KOPT-K1 (cell line): ENCODE measurements at regions not wholly inside any gene's neighbourhood (a gene's known extent, or its start where the extent isn't known, plus 50 kb on each side); places are given as distances from the start of the nearest gene placed in this dataset.

Source experiments
- H3K27ac ChIP-seq: fragments of 200-600 bp; sonication (generic); 2 replicates; pipeline ENCODE4 v1.5.1; 2016; ENCODE audit warnings: antibody characterized with exemption, mild to moderate bottlenecking, low read depth, low read length; ENCODE audit not compliant: poor library complexity, severe bottlenecking
- H3K36me3 ChIP-seq: fragments of 200-600 bp; sonication (generic); 2 replicates; pipeline ENCODE4 v1.5.1; 2017; ENCODE audit warnings: antibody characterized with exemption, mild to moderate bottlenecking, low read length, moderate library complexity; ENCODE audit not compliant: insufficient read depth
- H3K9me3 ChIP-seq: fragments of 200-600 bp; sonication (generic); 2 replicates; pipeline ENCODE4 v1.5.1; 2017; ENCODE audit warnings: antibody characterized with exemption, low read length, mild to moderate bottlenecking; ENCODE audit not compliant: insufficient read depth, poor library complexity, severe bottlenecking

DNA sequence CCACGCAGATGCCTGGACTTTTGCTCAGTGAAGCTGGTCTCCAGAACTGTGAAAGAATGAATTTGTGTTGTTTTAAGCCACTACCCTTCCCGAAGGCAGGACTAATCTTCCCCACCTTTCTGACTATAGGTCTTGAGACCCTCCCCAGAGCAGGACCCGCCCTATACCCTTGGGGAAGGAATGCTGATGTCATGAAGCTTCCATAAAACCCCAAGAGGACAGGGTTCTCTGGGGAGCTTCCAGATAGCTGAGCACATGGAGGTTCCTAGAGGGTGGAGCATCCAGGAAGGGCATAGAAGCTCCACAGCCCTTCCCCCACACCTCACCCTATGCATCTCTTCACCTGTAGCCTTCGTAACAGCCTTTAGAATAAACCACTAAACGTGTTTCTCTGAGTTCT, 287.8 kb downstream of the SOX9 start:
- Histone ChIP-seq H3K9me3 (no peaks in the 10 kb centered on the region), H3K36me3 (no peaks in the 10 kb centered on the region), H3K27ac (no peak overlapping the region)

- no peaks in the 10 kb centered on the region for H3K36me3 ChIP-seq
- H3K9me3 ChIP-seq, result no peaks in the 10 kb centered on the region
- no peak overlapping the region for H3K27ac ChIP-seq
These were observed 288.7 kb downstream of the SOX9 start for GRCh38 chr17:72409405-72410002.

DNA sequence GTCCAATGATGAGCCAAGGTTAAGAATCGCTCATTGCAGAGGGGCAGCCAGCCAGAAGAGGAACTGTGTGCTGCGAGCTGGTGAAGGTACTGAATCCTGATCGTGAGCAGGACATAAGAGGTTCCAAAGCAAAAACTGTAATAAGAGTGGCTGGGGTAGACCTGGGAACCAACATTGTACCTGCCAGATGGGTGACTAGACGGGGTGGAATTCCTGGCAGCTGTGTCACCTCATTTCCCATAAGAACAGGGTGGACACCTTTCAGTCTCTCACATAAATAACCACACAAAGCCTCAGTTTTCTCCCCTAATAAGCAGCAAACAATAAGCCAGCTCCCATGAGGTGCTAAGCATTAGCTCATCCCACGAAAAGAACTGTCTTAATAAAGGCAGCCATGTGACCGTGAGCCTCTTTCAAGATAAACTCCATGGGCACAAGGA, 290.3 kb downstream of the SOX9 start:
- Histone ChIP-seq H3K9me3 (peaks cover 6% of the 10 kb centered on the region), H3K27ac (no peak overlapping the region), H3K36me3 (no peaks in the 10 kb centered on the region)

GRCh38 chr17:72412650-72413076, 291.8 kb downstream of the SOX9 start:
- Histone ChIP-seq H3K9me3 (peaks cover 14% of the 10 kb centered on the region), H3K27ac (no peak overlapping the region)

DNA sequence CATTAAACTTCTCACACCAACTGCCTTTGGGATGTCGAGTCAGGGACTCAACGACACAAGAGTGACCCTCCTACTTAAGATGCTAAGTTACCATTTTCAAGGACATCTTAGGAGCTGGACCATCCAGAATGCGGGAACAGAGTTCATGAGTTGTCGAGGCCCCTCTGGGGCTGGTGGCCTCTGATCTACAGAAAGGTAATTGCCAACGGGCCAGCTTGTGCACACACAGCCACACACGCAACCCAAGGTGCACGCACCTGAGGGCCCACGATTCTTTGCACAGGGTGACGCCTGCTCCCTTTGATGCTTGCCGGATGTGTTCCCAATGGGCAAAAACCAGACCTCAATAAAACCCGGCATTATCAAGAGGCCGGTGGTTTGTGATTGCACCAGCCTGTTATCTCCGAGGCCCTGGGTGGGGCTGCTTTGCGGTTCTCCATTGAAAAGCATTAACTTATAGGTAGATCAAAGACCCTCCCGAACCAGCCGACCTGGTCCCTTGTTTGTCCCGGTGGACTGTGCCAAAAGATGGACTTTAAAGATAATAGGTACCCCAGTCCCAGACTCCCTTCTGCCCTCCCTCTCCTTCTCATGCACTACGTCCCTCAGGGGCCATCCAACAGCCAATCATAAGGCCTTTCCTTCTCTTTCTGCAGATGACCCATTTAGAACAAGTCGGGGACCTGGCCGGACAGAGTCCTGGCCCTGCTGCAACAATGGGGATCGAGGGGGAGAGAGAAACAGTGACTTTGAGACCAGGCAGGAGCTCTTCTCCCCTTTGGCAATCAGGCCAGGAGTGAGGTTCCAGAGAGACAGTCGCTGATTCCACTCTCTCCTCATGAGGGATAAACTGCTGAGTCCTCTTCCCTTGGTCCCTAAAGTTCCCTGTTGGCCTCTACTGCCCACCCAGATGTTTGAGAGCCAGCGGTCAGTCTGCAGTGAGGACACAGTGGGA, 292.5 kb downstream of the SOX9 start:
- Histone ChIP-seq H3K36me3 (no peaks in the 10 kb centered on the region), H3K9me3 (peaks cover 21% of the 10 kb centered on the region), H3K27ac (no peak overlapping the region)

More at GRCh38 chr17:72412650-72413076, 291.8 kb downstream of the SOX9 start:
- no peaks in the 10 kb centered on the region for H3K36me3 ChIP-seq

- Histone ChIP-seq H3K9me3 (peaks cover 26% of the 10 kb centered on the region), H3K27ac (no peak overlapping the region), H3K36me3 (no peaks in the 10 kb centered on the region)
These were observed 293.2 kb downstream of the SOX9 start for GRCh38 chr17:72414032-72414396.

DNA sequence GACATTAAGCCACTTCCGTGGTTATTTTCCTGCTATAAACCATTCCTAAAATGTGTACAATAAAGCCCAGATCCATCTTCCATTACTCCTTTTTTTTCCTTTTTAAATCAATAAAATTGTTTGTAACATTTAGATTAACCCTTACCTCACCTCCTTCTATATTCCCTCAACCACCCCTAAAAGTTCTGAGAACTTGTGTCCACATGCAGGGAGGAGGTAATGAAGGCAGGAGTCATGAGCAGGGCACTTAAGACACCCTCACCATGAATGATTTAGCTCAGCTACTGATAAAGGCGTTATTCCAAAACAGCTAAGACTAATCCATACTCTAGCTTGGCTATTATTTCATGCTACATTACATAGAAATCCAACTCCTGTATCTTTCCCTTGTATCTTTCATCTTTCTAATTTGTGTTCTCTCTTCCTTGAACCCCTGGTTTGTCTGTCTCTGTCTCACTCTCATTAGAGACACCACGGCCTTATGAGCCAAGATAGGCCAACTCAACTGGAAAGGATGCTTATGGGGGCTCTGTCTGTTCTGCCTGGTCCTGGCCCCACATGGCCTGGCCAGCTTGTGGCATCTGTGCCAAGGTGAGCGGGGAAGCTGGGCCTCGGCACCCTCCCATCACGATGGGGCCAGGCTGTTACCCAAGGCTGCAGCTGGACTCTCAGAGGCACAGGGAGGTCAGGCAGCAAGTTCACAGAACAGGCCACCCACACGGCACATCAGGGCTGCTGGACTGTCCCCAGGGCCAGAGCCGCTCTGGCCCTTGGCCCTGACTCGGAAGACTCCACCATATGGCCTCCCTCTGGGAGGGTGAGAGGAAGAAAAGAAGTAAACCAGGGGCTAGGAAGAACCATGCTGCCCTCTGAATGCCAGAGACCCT, 294.4 kb downstream of the SOX9 start:
- H3K9me3 ChIP-seq, result peaks cover 26% of the 10 kb centered on the region
- H3K27ac ChIP-seq, result no peak overlapping the region
- no peaks in the 10 kb centered on the region for H3K36me3 ChIP-seq

GRCh38 chr17:72416054-72416675, 295.3 kb downstream of the SOX9 start:
- H3K36me3 ChIP-seq, result no peaks in the 10 kb centered on the region
- no peak overlapping the region for H3K27ac ChIP-seq
- peaks cover 26% of the 10 kb centered on the region for H3K9me3 ChIP-seq

DNA sequence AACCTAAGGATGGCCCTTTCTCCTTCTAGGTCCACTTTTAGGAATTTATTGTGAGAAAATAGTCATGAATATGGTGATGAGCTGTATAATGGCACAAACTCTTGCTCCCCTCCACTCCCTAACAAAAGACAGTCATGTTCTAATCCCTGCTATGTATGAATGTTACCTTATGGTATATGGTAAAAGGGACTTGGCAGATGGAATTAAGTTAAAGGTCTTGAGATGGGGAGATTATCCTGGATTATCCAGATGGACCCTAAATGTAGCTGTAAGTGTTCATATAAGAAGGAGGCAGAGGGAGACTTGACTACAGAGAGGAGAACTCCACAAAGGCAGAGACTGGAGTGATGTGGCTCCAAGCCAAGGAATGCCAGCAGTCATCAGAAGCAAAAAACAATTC, 296.1 kb downstream of the SOX9 start:
- H3K27ac ChIP-seq, result no peak overlapping the region
- H3K9me3 ChIP-seq, result peaks cover 26% of the 10 kb centered on the region
- H3K36me3 ChIP-seq, result no peaks in the 10 kb centered on the region

DNA sequence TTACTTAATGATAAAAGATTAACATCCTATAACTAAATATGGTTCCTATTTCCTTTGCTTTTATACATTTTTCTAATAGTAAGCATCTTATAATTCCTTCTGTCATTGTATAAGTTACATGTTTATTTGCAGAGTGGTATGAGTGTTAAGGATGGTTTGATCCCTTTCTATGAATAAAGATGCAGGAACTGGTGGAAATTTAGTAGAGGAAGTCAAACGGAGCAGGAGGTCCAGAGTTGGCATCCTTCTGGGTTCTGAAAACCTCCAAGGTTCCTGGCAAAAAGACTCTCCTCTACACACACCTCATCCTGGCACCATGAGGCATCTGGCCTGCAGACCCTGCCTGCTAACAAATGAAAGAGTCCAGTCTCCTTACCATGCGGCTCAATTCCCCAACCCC, 296.8 kb downstream of the SOX9 start:
- H3K36me3 ChIP-seq, result no peaks in the 10 kb centered on the region
- H3K27ac ChIP-seq, result no peak overlapping the region
- H3K9me3 ChIP-seq, result peaks cover 26% of the 10 kb centered on the region

DNA sequence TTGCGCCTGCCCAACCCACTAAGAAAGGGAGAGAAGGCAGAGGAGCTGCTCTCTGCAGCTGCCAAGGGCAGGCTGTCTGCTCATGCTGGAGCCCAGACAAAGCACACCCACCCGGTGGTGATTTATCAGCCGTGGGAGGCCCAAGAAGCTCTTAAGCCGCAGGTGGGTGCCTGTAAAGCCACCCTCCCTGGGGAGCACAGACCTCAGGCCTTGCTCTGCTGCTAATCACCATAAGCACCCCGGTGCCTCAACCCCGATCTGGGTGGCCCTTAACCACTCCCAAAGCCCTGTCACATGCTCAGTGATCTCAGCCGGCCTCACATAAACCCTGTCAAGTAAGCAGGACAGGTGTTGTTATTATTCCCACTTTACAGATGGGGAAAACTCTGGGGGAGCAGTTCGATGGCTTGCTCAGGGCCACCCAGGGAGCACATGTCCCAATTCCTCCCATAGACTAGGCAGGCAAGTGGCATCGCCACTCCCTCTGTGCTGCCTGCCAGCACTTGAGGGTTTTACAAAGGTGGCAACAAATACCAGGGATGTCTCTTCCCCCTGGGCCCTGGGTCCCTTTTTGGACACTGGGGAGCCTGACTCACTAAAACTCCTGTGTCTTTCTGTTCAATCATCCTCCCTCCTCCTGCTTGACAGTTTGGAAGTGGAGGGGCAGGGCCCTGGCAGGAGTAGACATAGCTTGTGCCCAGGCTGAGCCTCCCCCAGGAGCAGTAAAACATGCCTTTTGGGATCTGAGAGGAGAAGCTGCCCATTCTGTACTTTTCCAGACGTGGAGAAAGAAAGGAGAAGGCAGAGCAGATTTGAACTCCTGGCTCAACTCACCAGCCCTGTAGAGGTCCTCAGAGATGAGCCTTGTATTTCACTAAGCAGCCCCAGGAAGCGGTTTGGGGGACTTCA, 299.3 kb downstream of the SOX9 start:
- H3K27ac ChIP-seq, result no peak overlapping the region
- no peaks in the 10 kb centered on the region for H3K36me3 ChIP-seq
- H3K9me3 ChIP-seq, result peaks cover 26% of the 10 kb centered on the region

DNA sequence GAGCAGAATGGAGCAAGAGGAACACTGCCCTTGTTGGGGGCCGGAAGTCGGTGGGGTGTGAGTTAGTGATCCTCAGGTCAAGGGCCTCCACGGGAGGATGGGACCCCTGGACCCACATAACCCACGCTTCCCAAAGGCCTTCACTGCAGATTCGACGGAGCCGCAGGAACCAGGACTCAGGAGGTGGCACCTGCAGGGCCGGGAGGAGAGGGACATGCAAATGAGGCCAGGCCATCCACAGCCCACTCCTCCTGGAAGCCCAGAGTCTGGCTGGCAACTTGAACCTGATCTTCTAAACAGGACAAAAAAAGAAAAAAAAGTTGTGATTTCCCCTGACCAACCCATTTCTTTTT, 299.9 kb downstream of the SOX9 start:
- H3K27ac ChIP-seq, result no peak overlapping the region
- no peaks in the 10 kb centered on the region for H3K36me3 ChIP-seq
- H3K9me3 ChIP-seq, result peaks cover 22% of the 10 kb centered on the region

DNA sequence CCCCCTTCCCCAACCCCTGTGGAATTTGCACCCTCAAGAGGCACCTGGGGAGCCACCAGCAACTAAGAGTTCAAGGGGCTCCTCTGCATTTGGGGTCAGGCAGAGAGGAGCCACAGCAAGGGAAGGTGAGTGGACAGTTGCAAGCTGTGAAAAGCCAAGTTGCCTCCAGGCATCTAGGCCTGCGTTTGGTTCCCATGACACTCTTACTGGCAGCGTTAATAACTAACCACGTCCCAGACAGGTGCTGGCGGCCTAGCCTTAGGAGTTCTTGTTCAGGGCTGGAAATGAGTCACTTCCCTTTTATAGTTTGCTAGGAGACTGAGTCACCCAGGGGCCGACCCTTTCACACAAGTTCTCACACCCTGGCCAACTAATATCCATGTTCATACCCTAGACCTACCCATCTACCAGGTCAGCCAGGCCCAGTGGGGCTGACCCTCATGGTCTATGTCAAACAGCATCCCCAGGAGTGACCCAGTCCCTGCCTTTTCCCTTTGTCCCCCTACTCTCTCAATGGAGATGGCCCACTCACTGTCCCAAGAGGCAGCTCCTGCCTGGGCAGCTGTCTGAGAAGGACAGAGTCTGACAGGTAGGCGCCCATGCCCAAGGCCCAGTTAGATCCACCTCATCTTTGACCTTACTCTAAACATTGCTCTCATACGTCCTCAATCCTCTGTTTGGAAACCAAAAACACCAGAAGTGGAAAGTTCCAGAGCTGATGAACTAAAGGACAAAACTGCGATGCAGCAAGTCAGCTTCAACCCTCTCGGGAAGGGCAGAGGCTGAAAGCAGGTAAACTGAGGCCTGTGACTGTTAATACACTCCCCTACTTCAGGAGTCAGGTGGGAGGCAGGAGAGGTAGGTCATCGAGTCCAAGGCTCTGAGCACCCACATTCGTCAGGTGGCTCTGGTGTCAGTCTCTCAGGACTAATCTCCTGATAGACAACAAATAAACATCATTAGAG, 300.6 kb downstream of the SOX9 start:
- H3K36me3 ChIP-seq, result no peaks in the 10 kb centered on the region
- no peak overlapping the region for H3K27ac ChIP-seq
- H3K9me3 ChIP-seq, result peaks cover 20% of the 10 kb centered on the region
